K562 (cell line): ENCODE measurements at regions not wholly inside any gene's neighbourhood (a gene's known extent, or its start where the extent isn't known, plus 50 kb on each side); places are given as distances from the start of the nearest gene placed in this dataset.

Source experiments
- MAX ChIP-seq: sonication (generic); formaldehyde crosslinking; IDR thresholded peaks from 2 replicates; pipeline ENCODE4 v1.9.0; 2022; ENCODE audit warnings: mild to moderate bottlenecking, missing genetic modification reagents
- TAF1 ChIP-seq: IDR thresholded peaks from 2 replicates; pipeline ENCODE4 v1.6.1; 2011; ENCODE audit warnings: mild to moderate bottlenecking, low read length, moderate library complexity; ENCODE audit not compliant: insufficient read depth, control insufficient read depth, severe bottlenecking; ENCODE audit errors: extremely low read depth
- TBL1XR1 ChIP-seq, 2 experiments: IDR thresholded peaks; 2 replicates each; pipeline ENCODE4 v1.6.1; 2012; ENCODE audit warnings: improper control_type of control experiment in 2 of 2, low read length in 2 of 2, mild to moderate bottlenecking in 1 of 2
- TF ChIP-seq, protein P1 (sequence below), 3 experiments: IDR thresholded peaks in 2 of 3; conservative IDR thresholded peaks in 1 of 3; 2 replicates each; pipeline ENCODE4 v1.5.1; 2011 to 2012; ENCODE audit warnings: low read length in 3 of 3, mild to moderate bottlenecking in 3 of 3, control low read depth in 2 of 3, improper control_type of control experiment in 1 of 3, inconsistent platforms in 1 of 3, low read depth in 1 of 3, mixed read lengths in 1 of 3, moderate library complexity in 1 of 3; ENCODE audit not compliant: insufficient read depth in 2 of 3

GRCh38 chr4:82057990-82058544, 315.7 kb downstream of the HNRNPD start:
- TF ChIP-seq TAF1: no peak
- TF ChIP-seq, protein P1, sequence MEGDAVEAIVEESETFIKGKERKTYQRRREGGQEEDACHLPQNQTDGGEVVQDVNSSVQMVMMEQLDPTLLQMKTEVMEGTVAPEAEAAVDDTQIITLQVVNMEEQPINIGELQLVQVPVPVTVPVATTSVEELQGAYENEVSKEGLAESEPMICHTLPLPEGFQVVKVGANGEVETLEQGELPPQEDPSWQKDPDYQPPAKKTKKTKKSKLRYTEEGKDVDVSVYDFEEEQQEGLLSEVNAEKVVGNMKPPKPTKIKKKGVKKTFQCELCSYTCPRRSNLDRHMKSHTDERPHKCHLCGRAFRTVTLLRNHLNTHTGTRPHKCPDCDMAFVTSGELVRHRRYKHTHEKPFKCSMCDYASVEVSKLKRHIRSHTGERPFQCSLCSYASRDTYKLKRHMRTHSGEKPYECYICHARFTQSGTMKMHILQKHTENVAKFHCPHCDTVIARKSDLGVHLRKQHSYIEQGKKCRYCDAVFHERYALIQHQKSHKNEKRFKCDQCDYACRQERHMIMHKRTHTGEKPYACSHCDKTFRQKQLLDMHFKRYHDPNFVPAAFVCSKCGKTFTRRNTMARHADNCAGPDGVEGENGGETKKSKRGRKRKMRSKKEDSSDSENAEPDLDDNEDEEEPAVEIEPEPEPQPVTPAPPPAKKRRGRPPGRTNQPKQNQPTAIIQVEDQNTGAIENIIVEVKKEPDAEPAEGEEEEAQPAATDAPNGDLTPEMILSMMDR (IDR thresholded peaks at IDR 0.05 in 2 of 3, conservative IDR thresholded peaks at IDR 0.05 in 1 of 3; ENCODE audit: insufficient read depth in 2 of 3, low read depth in 1 of 3, low read length in 3 of 3): no peak
- no peak for TF ChIP-seq TBL1XR1 (IDR thresholded peaks at IDR 0.05; ENCODE audit: low read length in 2 of 2)
- no peak for TF ChIP-seq MAX (CRISPR knock-in tag)
